ENCODE measurements at regions not wholly inside any gene's neighbourhood (a gene's known extent, or its start where the extent isn't known, plus 50 kb on each side); places are given as distances from the start of the nearest gene placed in this dataset.

DNA sequence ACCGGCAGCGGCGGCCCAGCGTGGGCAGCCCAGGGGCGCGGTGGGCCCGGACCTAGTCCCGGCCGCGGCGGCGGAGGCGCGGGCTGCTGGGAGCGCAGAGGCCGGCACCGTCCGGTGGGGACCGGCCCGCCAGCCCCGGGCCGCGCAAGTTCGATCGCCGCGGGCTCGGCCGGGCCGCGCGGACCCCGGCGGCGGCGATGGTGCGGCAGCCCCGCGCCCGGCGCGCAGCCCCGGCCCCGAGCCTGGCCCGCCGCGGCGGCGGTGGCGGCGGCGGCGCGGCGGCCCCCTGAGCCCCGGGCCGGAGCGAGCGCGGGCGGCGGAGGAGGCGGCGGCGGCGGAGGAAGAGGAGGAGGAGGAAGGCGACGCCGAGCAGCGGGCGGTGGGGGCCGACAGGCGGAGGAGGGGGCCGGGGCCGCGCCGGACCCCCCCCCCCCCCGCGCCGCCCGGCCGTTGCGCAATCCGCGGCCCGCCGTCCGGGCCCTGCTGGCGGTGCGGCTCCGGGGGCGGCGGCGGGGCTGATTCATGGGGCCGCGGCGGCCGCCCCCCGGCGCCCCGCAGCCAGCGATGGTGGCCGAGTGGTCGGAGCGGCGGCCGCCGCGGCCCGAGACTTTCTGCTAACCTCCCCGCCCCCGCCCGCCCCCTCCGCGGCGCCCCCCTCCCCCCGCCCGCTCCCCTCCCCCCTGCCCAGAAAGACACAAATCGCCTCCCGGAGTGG, 1251.9 kb downstream of the BRD1 start:
- DNase-seq (ENCODE audit: low read depth) = no peak

DNA sequence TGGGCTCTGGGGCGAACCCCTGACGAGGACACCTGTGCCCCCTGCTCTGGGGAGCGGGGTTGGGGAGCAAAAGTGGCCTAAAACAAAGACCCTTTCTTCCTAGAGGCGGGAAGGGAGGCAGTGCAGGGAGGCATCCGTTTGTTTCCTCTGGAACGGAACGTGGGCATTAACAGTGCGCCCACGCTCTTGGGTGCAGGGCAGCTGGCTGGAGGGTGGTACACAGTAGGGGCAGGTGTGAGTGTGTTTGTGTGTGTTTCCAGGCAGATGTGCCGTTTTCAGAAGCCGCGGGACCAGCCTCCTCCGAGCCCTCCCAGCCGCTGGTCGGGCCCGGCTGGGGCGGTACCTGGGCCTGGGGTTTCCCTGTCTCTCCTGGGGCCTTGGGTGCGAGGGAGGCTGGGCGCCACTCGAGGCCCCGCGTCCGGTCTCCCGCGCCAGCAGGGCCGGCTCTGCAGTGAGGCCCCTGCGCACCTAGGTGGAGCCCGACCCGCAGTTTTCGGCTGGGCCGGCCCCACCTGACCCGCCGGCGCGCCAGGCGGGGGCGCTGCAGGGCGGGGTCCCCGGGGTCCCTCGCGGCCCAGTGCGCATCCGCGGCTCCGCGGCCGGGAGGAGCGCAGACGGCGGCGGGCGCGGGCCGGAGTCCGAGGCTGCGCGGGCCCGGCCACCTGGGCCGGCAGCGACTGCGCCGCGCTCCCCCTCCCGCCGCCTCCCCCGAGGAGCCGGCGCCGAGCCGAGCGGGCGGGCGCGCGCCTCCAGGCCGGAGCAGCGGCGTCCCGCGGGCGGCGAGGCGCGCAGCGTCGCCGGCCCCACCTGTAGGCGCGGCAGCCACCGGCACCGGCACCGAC, 1252.7 kb downstream of the BRD1 start:
- DNase-seq (ENCODE audit: low read depth) = no peak

DNA sequence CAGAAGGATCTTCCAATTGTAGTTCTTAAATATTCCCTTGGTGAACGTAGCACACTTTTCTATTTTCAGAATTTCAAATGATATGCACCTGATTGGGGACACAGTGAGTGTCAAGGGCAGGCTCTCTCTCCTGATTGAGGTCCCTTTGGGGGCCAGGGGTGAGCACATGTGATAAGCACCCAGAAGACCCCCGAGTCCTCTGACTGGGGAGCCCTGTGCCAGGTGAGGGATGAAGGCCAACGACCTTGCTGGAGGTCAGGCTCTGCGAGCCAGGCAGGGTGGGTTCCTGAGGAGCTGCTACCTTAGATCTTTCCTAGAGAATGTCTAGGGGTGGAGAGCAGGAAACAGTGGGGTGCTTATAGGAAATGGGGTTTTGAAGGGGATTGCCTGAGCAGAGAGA, 1253.9 kb downstream of the BRD1 start:
- no peak for DNase-seq (ENCODE audit: low read depth)

DNA sequence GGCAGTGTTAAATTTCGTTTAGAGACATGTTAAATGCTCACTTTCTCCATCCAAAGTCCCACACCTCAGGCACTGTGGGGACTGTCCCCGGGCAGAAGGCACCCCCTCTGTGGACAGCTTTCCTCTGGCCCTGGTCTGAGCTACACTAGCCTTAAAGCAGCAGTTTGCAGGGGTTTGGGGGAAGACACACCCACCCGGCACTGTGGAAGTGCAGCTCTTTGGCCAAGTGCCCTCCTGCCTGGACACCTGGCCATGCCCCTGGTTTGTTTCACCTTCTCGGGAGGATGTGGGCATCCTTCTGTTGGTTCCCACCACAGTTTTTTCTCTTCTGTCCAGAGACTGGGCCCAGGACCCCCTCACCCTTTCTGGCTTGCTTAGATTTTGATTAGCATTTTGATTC, 1254.7 kb downstream of the BRD1 start:
- no peak for DNase-seq (ENCODE audit: low read depth)

GRCh38 chr22:48570912-48571311, 1256.8 kb downstream of the BRD1 start:
- DNase-seq (ENCODE audit: low read depth) = no peak

- DNase-seq (ENCODE audit: low read depth) = no peak
These were observed 1258.0 kb downstream of the BRD1 start for GRCh38 chr22:48569476-48570233.

GRCh38 chr22:48568736-48569330, 1258.8 kb downstream of the BRD1 start:
- DNase-seq (ENCODE audit: low read depth) = no peak

DNA sequence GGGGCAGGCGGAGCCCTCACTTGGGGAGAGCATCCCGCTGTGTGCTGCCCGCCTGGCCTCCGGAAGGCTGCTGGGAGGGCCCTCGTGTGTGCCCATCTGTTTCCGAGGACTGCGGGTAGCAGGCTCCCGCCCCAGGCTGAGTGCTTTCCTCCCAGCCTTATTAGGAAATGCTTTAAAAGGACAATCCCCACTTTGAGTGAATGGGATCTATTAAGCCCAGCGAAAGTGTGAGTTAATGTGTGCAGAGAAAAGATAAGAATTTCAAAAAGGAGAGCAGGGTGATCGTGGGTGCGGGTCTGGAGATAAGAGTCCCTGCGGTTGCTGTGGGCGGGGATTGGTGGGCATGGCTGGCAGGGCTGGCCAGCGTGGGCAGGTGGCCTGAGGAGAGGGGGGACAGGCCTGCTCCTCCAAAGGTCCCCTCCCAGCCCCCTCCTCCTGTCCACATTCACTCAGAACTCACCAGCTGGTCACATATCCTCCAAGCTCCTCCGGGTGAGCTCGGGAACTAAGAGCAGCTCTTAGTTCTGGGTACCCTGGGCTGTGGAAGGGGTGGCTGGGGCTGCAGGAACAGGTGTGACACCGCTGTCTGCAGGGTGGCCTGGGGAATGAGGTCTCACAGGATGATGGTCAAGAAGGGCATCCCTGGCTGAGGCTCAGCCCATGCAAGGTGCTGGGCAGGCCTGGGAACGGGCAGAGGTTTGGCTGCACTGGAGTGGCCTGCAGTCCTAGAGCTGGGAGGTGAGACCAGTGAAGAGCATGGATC, 1260.3 kb downstream of the BRD1 start:
- no peak for DNase-seq (ENCODE audit: low read depth)

DNA sequence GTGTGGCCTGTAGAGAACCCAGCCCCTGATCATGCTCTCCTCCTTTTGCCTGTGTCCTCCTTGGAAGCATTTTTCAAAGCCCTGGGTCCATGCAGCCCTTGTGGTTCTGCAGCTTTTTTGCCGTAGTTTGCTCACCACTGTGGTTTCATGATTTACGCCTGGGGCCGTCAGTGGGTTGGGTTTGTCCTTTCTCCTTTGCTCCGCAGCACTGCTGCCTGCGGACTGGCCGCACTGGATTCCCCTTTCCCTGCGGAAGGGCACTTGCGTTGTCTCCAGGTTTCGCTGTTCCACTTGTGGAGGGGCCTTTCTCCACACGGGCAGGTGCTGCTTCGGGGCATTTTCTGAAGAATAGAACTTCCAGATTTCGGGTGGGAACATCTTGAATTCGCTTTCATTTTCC, 1260.9 kb downstream of the BRD1 start:
- no peak for DNase-seq (ENCODE audit: low read depth)

DNA sequence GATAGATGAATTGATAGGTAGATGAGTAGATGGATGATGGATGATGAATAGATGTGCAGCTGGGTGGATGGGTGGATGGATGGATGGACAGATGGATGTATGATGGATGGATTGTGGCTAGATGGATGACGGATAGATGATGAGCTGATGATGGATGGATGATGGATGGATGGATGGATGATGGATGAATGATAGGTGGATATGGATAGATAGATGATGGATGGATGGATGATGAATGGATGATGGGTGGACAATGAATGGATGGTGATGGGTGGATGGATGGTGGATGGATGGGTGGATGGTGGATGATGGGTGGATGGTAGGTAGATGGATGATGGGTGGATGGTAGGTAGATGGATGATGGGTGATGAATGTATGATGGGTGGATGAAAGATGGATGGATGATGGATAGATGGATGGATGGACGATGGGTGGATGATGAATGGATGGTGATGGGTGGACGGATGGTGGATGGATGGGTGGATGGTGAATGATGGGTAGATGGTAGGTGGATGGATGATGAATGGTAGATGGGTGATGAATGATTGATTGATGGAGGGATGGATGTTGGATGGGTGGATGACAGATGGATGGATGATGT, 1261.7 kb downstream of the BRD1 start:
- DNase-seq (ENCODE audit: low read depth) = no peak

DNA sequence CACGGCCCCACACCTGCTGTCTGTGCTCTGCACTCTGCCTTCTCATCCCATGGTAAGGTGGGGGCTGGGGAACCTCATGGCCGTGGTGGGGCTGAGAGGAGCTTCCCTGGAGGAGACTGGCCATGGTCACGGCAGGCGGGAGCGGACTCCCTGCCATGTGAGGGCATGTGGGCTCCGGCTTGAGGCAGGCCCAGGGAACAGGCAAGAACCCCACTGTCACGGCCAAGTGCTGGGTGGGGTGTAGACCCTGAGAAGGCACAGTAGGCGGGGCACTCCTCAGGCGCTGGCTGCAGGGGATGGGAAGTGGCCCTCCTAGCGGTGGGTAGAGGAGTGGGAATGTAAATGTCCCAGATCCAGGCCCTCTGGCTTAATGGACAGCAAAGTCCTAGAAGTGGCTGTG, 1262.7 kb downstream of the BRD1 start:
- no peak for DNase-seq (ENCODE audit: low read depth)

DNA sequence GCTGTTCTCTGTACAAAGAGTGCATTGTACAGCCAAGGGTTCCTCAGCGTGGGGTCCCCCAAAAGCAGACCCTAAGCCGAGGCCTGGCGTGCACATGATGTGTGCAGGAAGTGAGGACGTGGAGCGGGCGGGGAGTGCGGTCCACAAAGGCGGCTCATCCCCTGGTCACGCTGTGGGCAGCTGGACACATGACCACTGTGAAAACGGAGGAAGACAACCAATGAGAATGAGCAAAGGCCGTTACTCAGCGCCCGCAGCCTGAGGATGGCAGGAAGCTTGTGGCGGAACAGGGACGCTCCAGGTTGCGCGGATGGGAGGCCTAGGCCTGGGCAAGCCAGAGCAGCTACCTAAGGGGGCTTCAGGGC, 1263.7 kb downstream of the BRD1 start:
- DNase-seq (ENCODE audit: low read depth) = no peak

DNA sequence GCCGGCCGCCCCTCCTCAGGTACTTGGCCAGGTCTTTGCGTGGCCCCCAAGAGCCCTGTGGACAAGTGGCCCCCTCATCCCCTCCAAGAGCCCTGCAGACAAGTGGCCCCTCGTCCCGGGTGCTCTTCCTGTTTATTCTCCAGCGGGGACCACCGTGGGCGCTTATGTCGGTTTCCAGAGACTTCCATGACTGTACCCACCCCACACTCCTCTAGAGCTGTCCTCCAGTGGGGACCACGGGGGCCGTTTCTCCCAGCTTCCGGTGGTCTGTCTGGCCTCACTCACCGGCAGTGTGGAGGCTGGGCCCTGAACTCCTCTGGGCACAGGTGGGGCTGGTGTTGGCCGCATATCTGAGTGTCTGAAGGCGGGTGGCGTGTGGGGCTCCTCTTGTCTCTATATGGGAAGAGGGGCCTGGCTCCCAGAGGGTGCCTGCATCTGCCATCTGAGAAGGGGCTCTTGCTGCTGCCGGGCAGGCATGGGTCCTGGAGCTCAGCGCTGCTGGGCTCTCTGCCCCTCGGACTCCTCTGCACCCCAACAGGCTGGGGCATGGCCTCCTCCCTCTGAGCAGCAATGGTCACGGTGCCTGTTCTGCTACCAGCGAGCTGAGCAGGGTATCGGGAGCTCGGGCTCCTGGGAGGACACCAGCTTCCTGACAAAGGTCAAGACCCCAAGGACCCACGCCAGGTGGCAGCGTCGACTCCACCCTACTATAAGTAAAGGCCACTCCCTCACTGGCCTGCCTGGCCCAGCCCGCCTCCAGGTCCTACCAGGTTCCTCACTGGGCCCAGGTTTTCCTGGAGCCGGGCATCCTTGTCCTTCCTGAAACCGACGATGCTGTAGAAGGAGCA, 1264.3 kb downstream of the BRD1 start:
- DNase-seq (ENCODE audit: low read depth) = no peak

GRCh38 chr22:48561676-48562075, 1266.0 kb downstream of the BRD1 start:
- DNase-seq (ENCODE audit: low read depth) = no peak

DNA sequence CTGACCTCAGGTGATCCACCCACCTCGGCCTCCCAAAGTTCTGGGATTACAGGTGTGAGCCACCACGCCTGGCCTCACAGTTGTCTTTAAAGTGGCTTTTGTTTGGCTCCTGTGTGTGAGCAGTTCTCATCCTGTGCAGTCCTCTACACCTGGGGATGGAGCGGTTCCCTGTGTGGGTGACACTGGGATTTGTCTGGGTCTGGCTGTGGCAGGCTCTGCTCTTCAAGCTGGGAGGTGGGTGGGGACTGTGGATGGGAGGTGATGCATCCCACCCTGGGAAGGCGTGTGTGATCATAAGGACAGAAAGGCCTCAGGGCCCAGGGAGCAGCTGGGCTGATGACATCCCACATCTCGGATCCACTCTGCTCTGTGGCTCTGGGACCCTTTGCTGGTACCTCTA, 1266.8 kb downstream of the BRD1 start:
- DNase-seq (ENCODE audit: low read depth) = no peak

- no peak for DNase-seq (ENCODE audit: low read depth)
These were observed 1267.3 kb downstream of the BRD1 start for GRCh38 chr22:48560389-48560751.

GRCh38 chr22:48559647-48560388, 1267.9 kb downstream of the BRD1 start:
- DNase-seq (ENCODE audit: low read depth) = no peak

- DNase-seq (ENCODE audit: low read depth) = no peak
These were observed 1268.9 kb downstream of the BRD1 start for GRCh38 chr22:48558606-48559402.

- no peak for DNase-seq (ENCODE audit: low read depth)
These were observed 1269.7 kb downstream of the BRD1 start for GRCh38 chr22:48558016-48558415.

All from stimulated activated CD8-positive, alpha-beta memory T cell treated with anti-CD3 and anti-CD28 coated beads, Interleukin-12 subunit alpha, Interleukin-12 subunit beta, amount 100 ng/mL, for 4 hours (primary cell).